Ovary (tissue), 7 donors: ENCODE measurements at regions not wholly inside any gene's neighbourhood (a gene's known extent, or its start where the extent isn't known, plus 50 kb on each side); places are given as distances from the start of the nearest gene placed in this dataset.

ENCODE experiments used
- DNase-seq, 5 donors: peaks; one replicate each; pipeline ENCODE4 v3.0.0-alpha.2; 2019 to 2020
- H3K27ac ChIP-seq, 2 donors: fragments of 200-600 bp; one replicate each; pipeline versions ENCODE4 v1.5.1 to v1.8.0; 2019 to 2022
- H3K27me3 ChIP-seq: fragments of 200-600 bp; one replicate; pipeline ENCODE4 v1.8.0; 2022
- H3K36me3 ChIP-seq: fragments of 200-600 bp; sonication (generic); one replicate; pipeline ENCODE4 v1.5.1; 2019
- H3K4me1 ChIP-seq: one replicate; pipeline ENCODE4 v1.8.1; 2013; ENCODE audit warnings: mild to moderate bottlenecking, moderate library complexity; ENCODE audit not compliant: insufficient read depth
- H3K4me3 ChIP-seq: fragments of 200-600 bp; sonication (generic); one replicate; pipeline ENCODE4 v1.5.1; 2017
- H3K9me3 ChIP-seq, 2 donors: fragments of 200-600 bp in 1 of 2; sonication (generic) in 1 of 2; one replicate each; pipeline versions ENCODE4 v1.5.1 to v1.8.1; 2013 to 2019; ENCODE audit warnings: mild to moderate bottlenecking in 1 of 2, moderate library complexity in 1 of 2
- EP300 ChIP-seq: sonication (generic); formaldehyde crosslinking; IDR thresholded peaks from one replicate; pipeline ENCODE4 v1.6.1; 2017; ENCODE audit warnings: antibody characterized with exemption
- POLR2A ChIP-seq: fragments of 450-650 bp; IDR thresholded peaks from one replicate; pipeline ENCODE4 v1.6.1; 2017; ENCODE audit warnings: antibody characterized with exemption, mild to moderate bottlenecking, moderate library complexity
- whole genome bisulfite sequencing, 3 donors: extraction: QIAGEN DNeasy Blood & Tissue Kit in 1 of 3; methylation state at CpG; one replicate each; pipeline versions ENCODE4 v1.1.5 to v1.1.7; 2013 to 2017; 5-methylcytosine and 5-hydroxymethylcytosine counted together
- intact Hi-C, 4 donors: fragments of 100-400 bp; cut with DNase I; formaldehyde crosslinking; loops; one replicate each; pipeline versions ENCODE4 v1.11.0 to v1.15.1; 2022 to 2023
- TF ChIP-seq, protein P1 (sequence below), 3 donors: fragments of 450-650 bp in 2 of 3; fragments of 200-600 bp in 1 of 3; IDR thresholded peaks; one replicate each; pipeline versions ENCODE4 v1.5.1 to v1.8.0; 2016 to 2022; ENCODE audit warnings: antibody characterized with exemption in 3 of 3, mild to moderate bottlenecking in 1 of 3
- donor health status: DM: no; HTN: no; CAD: no; lungs with moderate emphysema.
- donor health status: DM: no; HTN: no; CAD: no.
- donor health status: Bipolar disorder and iron deficiency.
- donor health status: DM: no; HTN: no; CAD: no.
- donor health status: DM: yes; HTN: yes; CAD: no.

DNA sequence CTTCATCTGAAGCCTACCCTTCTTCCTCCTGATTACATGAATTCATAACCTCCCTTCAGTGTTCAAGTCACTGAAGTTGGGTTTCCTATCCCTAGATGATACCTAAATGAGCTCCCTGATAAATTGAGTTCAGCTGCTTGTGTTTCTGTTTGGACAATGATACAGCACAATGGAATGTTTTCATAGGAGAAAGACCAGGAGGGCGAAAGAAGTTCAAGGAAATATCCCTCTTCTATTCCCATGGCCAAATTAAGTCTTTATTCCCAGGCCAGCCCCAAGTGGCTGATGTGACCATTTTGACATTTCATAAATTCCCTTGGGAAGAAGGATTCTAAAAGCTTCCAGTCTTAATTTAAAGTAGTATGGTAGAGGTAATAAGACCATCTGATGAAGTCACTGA lies 555.8 kb upstream of the CLINT1 start:
- DNase-seq = no peak
- peaks cover 7% of the 10 kb centered on the region for H3K4me1 ChIP-seq

DNA sequence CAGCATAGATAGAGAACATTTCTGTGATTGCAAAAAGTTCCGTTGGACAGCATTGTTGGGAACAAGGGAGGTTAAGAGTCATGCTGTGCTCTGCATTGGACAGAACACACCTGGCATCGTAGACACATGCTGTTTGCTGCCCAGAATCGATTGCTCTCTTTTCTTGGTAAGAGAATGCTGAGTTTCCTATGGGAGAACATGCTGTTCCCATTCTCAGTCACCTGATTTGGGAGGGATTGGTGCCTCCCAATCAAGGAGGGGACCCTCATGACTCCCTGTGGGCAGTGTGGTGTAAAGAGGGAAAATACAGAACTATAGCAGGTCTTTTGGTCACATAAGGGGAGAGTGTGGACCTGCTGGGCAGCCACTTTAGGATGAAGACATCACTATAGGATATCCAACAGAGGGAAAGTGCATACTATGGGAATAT lies 555.4 kb upstream of the CLINT1 start:
- intact Hi-C loops = no loop called here
- H3K27me3 ChIP-seq = no peaks in the 10 kb centered on the region
- no peaks in the 10 kb centered on the region for H3K36me3 ChIP-seq
- H3K4me3 ChIP-seq = no peak overlapping the region
- TF ChIP-seq POLR2A = no peak
- TF ChIP-seq, protein P1, sequence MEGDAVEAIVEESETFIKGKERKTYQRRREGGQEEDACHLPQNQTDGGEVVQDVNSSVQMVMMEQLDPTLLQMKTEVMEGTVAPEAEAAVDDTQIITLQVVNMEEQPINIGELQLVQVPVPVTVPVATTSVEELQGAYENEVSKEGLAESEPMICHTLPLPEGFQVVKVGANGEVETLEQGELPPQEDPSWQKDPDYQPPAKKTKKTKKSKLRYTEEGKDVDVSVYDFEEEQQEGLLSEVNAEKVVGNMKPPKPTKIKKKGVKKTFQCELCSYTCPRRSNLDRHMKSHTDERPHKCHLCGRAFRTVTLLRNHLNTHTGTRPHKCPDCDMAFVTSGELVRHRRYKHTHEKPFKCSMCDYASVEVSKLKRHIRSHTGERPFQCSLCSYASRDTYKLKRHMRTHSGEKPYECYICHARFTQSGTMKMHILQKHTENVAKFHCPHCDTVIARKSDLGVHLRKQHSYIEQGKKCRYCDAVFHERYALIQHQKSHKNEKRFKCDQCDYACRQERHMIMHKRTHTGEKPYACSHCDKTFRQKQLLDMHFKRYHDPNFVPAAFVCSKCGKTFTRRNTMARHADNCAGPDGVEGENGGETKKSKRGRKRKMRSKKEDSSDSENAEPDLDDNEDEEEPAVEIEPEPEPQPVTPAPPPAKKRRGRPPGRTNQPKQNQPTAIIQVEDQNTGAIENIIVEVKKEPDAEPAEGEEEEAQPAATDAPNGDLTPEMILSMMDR (IDR thresholded peaks at IDR 0.05) = no peak
- peak; percentile 53 for TF ChIP-seq EP300
- peak in 3 of 5 donors; percentile 43 to 45 (median 44) for DNase-seq
- no peaks in the 10 kb centered on the region for H3K9me3 ChIP-seq
- H3K27ac ChIP-seq = no peak overlapping the region
- 0 to 14% (median 11%) methylated on average over 3 of the region's 3 CpGs for WGBS, 3 donors
- H3K4me1 ChIP-seq = peaks cover 7% of the 10 kb centered on the region

More for the DNA sequence above, 555.8 kb upstream of the CLINT1 start:
- H3K9me3 ChIP-seq = no peaks in the 10 kb centered on the region
- H3K4me3 ChIP-seq = no peak overlapping the region
- intact Hi-C loops = no loop called here
- H3K36me3 ChIP-seq = no peaks in the 10 kb centered on the region
- H3K27ac ChIP-seq = no peak overlapping the region
- H3K27me3 ChIP-seq = no peaks in the 10 kb centered on the region
- TF ChIP-seq EP300 = no peak
- TF ChIP-seq POLR2A = no peak
- TF ChIP-seq, protein P1 (IDR thresholded peaks at IDR 0.05) = no peak
- 5 to 9% (median 7%) methylated on average over 1 of the region's 1 CpG for WGBS, 3 donors

DNA sequence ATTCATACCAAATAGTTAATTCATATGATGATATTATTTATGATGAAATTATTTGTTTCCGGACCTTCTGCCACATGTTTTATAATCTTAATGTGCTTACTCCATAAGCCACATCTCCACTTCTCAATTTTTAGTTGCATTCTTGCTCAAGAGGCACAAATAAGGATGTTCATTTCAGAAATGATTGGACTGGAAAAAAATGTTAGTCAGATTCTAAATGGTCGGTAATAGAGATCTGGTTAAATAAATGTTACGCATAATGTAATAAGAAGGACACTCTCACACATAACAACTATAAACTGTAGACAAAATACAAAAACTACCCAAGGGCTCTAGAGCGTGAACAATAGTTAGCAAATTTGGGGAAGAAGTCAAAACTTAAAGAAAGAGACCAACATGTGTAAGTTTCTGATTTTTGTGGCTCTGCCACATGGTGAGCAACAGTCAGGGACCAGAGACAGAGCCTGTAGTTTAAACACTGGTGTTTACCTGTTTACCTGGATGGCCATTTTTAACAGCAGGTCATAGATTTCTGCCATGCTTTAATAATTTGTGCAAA lies 554.3 kb upstream of the CLINT1 start:
- intact Hi-C loops = no loop called here
- TF ChIP-seq POLR2A (no peak), EP300 (no peak)
- TF ChIP-seq, protein P1 (IDR thresholded peaks at IDR 0.05) = no peak
- H3K4me3 ChIP-seq = no peak overlapping the region
- 85 to 89% (median 88%) methylated on average over 4 of the region's 4 CpGs for WGBS, 3 donors
- no peak for DNase-seq
- no peaks in the 10 kb centered on the region for H3K36me3 ChIP-seq
- no peaks in the 10 kb centered on the region for H3K27me3 ChIP-seq
- H3K4me1 ChIP-seq = peaks cover 7% of the 10 kb centered on the region
- no peaks in the 10 kb centered on the region for H3K9me3 ChIP-seq
- H3K27ac ChIP-seq = no peak overlapping the region

DNA sequence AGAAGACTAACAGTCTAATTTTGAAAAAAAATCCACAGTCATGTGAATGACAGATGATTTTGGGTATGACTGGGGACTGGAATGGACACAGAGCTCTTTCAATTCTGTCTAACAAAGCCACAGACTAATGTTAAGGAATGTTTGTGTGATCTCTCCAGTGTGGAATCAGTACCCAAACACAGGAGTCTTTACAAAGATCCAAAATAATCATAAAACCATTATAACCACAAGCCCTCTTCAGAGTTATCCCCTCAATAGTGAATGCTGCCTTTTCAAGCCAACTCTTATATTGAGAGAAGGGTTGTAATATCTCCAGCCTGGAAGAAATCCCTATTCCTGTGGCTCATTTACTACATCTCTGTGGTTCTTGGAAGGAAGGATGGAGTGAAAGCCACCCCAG lies 552.0 kb upstream of the CLINT1 start:
- Histone ChIP-seq H3K9me3 (no peaks in the 10 kb centered on the region), H3K36me3 (no peaks in the 10 kb centered on the region), H3K27me3 (no peaks in the 10 kb centered on the region), H3K27ac (no peak overlapping the region), H3K4me1 (peaks cover 5% of the 10 kb centered on the region), H3K4me3 (no peak overlapping the region)
- intact Hi-C loops = no loop called here
- DNase-seq = no peak
- TF ChIP-seq, protein P1 (IDR thresholded peaks at IDR 0.05) = no peak
- no peak for TF ChIP-seq POLR2A
- no peak for TF ChIP-seq EP300
